Fibroblast of lung (primary cell): ENCODE measurements at regions not wholly inside any gene's neighbourhood (a gene's known extent, or its start where the extent isn't known, plus 50 kb on each side); places are given as distances from the start of the nearest gene placed in this dataset.

Experiments used
- CTCF ChIP-seq, 2 donors: IDR thresholded peaks in 1 of 2; conservative IDR thresholded peaks in 1 of 2; 1 replicate in 1 of 2; 2 replicates in 1 of 2; pipeline ENCODE4 v1.5.1; 2011 to 2012; ENCODE audit warnings: low read length in 2 of 2, control low read depth in 1 of 2, inconsistent platforms in 1 of 2, low read depth in 1 of 2, mild to moderate bottlenecking in 1 of 2
- EZH2 ChIP-seq: IDR thresholded peaks from 2 replicates; pipeline ENCODE4 v1.5.1; 2012; ENCODE audit warnings: low read length, control low read depth, mild to moderate bottlenecking; ENCODE audit errors: missing control alignments

GRCh38 chr7:18189500-18190126, 162.0 kb upstream of the PRPS1L1 start:
- TF ChIP-seq CTCF (conservative IDR thresholded peaks at IDR 0.05 in 1 of 2, IDR thresholded peaks at IDR 0.05 in 1 of 2; ENCODE audit: low read depth in 1 of 2, low read length in 2 of 2) = no peak
- no peak for TF ChIP-seq EZH2
